DMS153 treated with DMSO at 0.1 percent for 48 hours (cell line): ENCODE measurements at regions not wholly inside any gene's neighbourhood (a gene's known extent, or its start where the extent isn't known, plus 50 kb on each side); places are given as distances from the start of the nearest gene placed in this dataset.
"Not testable (repeated sequence)": the region's sequence is repeated elsewhere in the genome, so short reads cannot be mapped to it uniquely, and the experiment has no call there.

Experiments
- DNase-seq: peaks from one replicate; lab custom pipeline; 2025; ENCODE audit not compliant: unreplicated experiment; lab: John Stamatoyannopoulos, UW

DNA sequence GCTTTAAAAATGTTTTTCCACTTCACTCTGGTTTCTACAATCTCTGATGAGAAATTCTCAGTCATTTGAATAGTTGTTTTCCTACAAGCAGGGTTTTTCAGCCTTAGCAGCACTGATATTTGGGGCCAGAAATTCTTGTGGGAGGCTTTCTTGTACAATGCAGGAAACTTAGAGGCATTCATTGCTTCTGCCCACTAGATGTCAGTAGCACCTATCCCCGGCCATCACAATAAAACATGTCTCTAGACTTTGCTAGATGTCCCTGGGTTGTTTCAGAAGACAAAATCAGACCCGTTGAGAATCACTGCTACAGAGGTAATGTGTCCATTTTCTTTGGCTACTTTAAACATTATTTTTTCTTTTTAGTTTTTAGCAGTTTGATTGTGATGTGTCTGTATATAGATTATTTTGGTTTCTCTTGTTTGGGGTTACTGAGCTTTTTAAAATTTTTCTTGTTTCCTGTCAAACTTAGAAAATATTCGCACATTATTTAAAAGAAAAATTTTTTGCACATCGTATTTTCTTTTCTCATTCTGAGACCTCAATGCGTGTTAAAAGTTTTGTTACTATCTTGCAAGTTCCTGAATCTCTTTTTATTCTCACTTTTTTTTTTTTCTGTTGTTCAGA, 60.8 kb upstream of the CCDC179 start:
- peak; percentile 55 for DNase-seq

DNA sequence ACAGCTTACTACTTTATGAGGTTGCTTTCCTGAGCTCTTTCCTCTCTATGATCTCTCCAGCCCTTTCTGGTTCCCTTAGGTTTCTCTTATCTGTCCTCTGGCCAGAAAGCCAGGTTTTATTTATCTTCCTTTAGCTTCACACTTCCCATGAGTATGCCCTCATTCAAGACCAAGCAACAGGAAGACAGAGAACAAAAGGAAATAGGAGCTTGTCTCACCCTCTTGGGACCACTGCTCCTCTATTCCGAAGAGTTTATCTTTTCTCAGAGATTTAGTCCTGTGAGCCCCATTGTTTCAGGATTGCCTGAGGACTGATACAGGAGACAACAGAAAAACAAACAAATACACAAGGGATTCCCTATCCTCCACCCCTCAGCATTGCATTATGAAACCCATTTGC, 62.4 kb upstream of the CCDC179 start:
- DNase-seq = peak; percentile 26

DNA sequence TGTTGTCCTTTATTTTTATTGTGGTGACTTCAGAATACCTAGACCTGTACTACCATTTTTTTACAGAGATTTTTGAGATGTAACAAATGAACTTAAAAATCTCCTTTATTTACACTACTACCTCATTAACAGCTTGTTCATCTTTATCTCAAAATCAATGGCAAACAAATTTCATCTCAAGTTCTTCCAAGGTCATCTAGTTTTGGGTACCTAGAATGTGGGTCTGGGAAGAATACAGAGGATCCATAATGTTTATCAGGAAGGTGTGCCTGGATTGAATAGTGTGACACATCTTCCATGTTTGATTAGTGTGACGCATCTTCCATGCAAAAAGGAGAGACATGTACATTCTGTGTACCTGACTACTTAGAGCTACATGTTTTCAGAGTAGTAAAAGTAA, 63.3 kb upstream of the CCDC179 start:
- DNase-seq = no peak

DNA sequence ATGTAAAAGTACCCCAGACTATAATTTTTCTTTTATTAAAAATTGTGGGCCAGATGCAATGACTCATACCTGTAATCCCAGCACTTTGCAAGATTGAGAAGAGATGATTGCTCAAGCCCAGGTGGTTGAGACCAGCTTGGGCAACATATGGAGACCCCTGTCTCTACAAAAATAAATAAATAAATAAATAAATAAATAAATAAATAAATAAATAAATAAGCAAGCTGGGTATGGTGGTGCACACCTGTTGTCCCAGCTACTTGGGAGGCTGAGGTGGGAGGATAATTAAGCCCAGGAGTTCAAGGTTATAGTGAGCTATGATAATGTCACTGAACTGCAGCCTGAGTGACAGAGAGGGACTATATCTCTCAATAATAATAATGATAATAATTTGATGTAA, 66.1 kb upstream of the CCDC179 start:
- DNase-seq = no peak

DNA sequence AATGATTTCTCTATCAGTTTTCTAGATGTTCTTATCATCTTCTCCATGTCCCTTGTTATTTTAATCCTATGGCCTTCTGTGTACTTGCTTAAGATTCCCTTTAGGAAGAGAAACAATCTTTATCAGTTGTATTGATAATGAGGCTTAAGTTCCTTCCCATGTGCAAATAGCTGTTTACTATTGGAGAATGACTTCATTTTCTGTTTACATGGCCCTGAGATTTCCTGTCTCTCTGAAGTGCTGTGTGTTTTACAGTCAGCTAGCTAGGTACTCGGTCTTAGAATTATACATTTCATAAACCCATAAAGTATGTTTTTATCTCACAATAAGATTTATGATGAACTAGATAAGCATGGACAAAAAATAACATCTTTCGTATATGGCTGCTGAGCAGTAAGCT, 67.5 kb upstream of the CCDC179 start:
- DNase-seq = no peak

DNA sequence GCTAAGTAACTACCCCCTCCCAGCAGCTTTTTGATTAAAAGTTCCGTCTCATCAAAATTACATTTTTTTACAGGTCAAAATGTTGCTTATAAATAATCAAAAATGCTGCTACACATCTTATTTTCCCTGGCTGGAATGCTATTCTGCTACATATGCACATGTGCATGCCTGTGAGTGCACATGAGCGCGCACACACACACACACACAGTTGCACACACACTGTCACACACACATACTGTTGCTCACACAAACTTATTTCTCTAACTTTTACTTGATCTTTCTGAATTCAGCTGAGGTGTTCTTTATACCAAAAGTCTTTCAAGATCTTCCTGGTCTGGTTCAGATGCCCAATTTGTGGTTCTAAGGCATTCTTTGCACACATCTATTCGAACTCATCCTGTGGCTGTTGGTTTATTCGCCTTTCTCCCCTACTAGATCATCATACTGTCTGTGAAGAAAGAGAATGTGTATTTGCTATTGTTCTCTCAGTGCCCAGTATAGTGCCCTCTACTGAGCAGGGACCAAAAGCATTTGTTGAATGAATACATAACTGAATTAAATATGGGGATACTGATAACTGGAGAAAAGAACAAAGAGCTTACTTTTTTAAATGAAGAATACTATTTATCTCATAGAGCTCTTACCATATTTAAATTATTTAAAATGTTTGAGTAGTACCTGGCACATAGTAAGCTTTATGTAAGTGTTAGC, 68.1 kb upstream of the CCDC179 start:
- no peak for DNase-seq

DNA sequence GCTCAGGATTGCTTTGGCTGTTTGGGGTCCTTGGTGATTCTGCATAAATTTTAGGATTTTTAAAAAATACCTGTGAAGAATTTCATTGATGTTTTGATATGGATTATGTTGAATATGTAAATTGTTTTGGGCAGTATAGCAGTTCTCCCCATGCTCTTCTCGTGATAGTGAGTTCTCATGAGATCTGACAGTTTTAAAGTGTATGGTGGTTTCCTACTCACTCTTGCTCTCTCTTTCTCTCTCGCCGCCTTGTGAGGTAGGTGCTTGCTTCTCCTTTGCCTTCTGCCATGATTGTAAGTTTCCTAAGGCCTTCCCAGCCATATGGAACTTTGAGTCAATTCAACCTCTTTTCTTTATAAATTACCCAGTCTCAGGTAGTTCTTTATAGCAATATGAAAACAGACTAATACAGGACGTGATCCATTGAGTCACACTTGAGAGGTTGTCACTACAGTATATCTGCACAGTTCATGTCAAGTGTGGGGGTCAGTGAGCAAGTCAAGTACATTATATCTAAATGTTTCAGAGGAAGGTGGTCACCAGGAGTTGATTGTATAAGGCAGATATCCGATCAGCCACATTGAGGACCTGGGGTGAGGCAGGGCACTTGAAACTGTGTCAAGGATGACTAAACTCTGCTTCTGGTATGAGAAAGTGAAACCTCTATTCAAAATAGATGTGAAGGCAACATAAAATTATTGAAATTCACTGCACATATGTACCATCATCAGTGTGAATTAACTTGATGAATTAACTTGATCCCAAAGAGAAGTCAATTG, 70.7 kb upstream of the CCDC179 start:
- DNase-seq = no peak

DNA sequence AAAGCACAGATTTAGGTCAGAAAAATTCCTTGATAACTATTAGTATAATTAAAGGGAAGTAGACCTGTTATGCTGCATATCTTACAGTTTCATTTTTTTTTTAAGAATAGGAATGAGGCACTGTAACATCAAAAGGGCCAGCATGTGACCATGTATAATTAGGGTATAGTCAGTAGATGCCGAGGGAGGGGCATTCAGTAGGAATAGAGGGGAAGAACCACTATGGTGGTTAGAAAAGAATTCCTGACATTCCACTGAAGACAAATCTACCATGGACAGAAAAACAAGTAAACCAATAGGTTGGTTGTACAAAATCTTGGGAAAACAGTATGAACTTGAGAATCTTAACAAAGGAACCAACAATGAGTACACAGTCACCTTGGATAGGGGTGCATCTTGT, 78.4 kb upstream of the CCDC179 start:
- no peak for DNase-seq

DNA sequence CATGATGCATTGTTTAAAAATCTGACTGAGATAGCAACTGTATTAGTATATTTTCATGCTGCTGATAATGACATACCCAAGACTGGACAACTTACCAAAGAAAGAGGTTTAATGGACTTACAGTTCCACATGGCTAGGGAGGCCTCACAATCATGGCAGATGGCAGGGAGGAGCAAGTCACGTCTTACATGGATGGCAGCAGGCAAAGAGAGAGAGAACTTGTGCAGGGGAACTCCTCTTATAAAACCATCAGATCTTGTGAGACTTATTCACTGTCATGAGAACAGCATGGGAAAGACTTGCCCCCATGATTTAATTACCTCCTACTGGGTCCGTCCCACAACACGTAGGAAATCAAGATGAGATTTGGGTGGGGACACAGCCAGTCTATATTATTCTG, 81.3 kb upstream of the CCDC179 start:
- DNase-seq = not testable (repeated sequence)

DNA sequence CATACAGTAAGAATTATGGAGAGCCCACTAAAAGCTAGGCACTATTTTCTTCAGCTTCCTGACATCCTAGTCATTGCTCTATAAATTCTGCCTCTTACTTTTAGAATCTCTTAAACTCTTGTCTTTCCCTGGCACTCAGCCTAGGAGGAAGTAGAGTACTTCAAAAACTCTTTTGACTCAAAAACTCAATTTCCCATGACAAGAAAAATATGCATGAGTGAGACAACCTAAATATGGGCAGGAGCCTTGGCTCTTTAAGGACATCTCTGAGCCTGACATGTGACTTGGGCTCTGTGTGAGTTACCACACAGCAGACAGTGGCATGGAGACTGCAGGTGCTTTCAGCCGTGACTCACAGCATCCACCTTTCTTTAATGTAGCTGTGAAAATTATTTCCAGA, 97.5 kb upstream of the CCDC179 start:
- no peak for DNase-seq

DNA sequence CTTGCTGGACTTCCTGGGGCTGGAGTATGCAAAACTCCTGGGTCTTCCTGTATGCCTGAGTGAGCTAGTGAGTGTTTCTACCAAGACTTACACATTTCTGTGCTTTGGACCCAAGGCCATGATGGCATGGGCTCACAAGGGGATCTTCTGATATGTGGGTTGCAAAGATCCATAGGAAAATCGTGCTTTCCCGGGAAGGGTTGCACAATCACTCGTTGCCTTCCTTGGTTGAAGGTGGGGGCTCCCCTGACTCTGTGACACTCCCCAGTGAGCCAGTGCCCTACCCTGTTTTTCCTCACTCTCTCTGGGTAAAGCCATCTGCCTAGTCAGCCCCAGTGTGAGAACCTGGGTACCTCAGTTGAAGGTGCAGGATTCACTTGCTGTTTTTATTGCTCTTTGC, 114.0 kb upstream of the CCDC179 start:
- DNase-seq = no peak

DNA sequence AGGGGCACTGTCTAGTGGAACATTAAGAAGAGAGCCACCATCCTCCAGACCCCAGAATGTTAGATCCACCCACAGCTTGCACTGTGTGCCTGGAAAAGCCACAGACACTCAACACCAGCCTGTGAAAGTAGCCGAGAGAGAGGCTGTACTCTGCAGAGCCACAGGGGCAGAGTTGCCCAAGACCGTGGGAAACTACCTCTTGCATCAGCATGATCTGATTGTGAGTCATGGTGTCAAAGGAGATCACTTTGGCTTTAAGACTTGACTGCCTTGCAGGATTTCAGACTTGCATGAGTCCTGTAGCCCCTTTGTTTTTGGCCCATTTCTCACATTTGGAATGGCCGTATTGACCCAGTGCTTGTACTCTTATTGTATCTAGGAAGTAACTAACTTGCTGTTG, 115.9 kb upstream of the CCDC179 start:
- no peak for DNase-seq

DNA sequence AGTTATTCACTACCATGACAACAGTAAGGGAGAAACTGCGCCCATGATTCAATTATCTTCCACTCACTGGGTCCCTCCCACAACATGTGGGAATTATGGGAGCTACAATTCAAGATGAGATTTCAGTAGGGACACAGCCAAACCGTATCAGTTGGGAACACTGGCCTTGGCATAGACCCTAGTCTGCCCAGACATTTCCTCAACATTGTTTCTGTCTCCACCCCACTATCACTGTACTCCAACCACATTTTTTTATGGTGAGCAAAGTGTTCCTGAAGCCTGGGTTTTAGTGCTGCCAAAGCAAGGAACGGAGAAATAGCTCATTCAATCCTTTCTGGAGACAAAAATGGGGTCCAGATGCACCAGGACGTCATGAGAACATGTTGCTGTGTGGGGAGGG, 122.6 kb upstream of the CCDC179 start:
- DNase-seq = no peak

DNA sequence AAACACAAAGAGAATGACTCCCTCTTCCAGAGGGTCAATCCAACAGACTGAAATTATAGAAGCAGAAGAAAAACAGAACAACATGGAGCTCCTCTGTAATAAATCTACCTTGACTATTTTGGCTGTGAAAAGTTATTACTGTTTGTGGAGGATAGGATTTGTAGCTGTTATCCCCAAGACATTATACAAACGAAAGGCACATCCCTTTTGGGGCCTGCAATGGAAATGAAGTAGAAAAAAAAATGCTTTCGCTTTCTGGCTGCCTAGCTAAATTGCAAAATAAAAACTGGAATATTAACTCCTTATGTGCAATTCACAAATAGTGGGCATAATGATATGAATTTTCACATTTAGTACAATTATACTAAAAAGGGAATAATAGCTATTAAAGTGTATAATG, 123.8 kb upstream of the CCDC179 start:
- no peak for DNase-seq

DNA sequence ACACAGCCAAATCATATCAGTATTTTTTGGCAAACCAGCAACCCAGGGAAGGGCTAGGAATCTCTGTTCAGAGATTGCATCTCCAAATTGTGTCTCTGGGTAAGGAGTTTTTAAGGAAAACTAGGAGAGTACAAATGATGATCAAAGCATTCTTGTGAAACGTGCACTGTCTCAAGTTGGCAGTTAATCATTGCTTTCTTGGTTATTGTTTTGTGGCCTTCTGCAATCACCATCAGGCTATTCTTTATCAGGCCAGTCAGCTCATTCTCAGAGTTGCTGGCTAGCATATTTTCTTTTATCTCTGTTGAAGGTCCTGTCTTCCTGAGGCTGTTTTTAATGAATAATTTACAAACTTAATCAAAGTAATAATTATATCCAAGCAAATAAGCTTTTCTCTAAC, 129.1 kb upstream of the CCDC179 start:
- DNase-seq = no peak

DNA sequence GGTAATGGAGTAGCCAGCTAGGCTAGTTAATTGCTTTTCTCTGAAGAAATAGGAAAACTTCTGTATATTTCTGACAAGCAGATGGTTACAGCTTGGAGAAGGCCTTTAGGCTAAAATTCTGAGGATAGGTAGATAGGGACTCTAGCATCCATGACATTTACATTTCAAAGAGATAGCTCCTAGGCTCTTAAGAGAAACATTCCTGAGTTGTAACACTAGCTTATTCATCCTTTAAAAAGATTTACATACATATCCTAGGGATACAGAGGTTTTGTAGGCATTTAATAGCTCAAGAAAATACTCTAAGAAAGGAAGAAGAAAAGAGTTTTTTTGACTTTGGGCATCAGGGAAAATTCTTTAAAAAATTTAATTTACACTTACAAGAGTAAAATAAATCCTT, 130.9 kb upstream of the CCDC179 start:
- no peak for DNase-seq

DNA sequence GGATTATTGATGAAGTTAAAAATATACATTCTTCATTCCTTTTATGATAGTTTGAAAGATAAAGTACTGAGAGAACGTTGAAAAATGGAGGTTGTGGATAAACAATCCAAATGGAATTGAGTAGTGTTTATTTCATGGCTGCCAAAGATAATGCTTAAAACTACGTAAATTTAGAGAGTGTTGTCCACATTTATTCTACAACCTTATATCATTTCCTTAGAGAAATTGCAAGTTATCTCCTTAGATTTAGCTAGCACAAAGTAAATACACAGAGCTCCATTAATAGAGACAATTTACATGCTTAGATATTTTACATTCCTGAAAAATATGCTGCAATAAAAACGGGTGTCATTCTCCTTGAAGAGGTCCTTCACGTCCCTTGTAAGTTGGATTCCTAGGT, 146.5 kb upstream of the CCDC179 start:
- DNase-seq = no peak

DNA sequence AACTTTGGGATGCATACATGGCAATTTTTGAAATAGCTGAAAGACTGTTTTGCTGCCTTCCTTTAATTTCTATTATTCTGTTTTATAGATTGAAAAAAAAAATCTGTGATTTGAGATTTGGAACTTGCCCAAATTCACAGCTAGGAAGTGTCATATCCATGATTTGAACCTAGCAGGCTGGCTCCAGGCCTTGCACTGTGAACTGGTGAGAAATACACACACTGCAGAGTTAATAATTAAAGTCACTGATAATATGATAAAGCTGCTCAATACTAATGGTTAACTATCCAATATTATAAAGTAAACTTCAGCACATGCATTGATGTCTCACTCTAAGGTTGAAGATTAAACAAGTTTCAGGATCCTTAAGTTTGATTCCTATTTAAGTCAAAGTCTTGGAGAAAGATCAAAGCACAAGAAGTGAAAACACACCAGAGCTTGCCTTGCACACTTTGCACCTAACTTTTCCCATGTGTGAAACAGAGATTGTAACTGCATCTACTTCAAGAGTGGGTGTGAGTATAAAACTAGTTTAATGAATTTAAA, 150.6 kb upstream of the CCDC179 start:
- DNase-seq = no peak

DNA sequence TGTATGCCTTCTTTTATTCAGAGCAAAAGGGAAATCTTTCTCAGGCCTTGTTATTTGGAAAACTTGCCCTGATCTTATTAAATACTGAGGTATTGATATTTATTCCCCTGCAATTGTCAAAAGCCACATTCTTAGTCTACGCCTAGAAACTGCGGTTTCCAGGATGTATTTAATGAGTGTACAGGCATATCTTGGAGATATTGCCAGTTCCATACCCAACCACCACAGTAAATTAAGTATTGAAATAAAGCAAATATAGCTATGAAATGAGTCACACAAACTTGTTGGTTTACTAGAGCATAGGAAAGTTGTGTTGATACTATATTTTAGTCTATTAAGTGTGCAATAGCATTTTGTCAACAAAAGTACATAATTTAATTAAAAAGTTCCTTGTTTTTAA, 152.7 kb upstream of the CCDC179 start:
- DNase-seq = no peak

DNA sequence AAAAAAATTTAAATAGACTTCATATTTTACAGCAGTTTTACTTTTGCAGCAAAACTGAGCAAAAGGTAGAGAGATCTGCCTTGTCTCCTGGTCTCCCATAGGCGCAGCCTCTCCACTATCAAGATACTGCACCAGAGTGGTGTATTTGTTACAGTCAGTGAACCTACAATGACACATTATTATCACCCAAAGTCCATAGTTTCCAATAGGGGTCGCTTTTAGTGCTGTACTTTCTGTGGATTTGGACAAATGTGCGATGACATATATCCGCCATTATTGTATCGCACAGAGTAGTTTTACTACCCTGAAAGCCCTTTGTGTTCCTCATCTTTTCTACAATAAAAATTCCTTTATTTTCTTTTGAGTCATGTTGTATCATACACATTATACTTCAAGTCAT, 153.2 kb upstream of the CCDC179 start:
- no peak for DNase-seq

DNA sequence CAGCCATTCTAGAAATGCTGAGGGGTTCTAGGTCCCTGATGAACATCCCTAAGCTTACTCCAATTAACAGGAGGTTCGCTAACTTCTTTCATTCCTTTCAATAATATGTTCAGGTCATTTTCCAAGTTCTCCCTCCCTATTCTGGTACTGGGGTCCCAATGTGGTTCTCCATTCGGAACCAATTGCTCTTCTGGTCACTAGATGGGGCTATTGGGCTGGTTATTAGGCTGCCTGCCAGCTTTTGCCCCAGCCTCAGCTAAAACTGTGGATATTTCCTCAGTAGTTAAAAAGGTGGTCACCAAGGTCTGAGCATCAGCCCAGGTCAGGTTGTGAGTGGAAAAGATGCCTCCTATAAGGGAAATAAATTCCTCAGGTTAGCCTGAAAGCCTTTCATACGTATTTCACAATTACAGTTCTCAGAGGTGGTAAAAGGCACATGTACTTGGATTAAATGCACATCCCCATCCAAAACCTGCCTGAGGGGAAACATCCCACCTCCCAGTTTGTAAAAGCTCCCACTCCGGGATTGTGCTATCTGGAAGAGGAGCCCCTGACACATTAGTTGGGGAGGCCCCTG, 161.1 kb upstream of the CCDC179 start:
- DNase-seq = peak; percentile 4

DNA sequence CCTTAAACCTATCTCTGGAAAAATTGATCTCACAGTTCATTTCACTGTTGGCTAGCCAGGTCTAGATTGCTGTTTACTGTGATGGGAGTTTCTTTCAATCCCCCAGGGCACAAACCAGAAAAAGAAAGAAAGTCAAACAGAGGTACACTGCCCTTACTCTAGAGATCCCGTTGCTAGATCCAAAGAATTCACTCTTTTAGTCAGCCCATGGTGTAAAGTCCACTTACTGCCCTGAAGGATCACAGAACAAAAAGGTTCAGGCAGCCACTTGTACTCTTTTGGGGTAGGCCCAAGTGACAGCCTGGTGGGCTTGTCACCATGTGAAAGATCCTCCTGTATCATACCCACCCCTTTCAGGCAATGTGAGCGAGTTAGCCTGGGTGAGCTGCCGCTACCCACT, 162.6 kb upstream of the CCDC179 start:
- DNase-seq = no peak
